ENCODE measurements at regions not wholly inside any gene's neighbourhood (a gene's known extent, or its start where the extent isn't known, plus 50 kb on each side); places are given as distances from the start of the nearest gene placed in this dataset.

DNA sequence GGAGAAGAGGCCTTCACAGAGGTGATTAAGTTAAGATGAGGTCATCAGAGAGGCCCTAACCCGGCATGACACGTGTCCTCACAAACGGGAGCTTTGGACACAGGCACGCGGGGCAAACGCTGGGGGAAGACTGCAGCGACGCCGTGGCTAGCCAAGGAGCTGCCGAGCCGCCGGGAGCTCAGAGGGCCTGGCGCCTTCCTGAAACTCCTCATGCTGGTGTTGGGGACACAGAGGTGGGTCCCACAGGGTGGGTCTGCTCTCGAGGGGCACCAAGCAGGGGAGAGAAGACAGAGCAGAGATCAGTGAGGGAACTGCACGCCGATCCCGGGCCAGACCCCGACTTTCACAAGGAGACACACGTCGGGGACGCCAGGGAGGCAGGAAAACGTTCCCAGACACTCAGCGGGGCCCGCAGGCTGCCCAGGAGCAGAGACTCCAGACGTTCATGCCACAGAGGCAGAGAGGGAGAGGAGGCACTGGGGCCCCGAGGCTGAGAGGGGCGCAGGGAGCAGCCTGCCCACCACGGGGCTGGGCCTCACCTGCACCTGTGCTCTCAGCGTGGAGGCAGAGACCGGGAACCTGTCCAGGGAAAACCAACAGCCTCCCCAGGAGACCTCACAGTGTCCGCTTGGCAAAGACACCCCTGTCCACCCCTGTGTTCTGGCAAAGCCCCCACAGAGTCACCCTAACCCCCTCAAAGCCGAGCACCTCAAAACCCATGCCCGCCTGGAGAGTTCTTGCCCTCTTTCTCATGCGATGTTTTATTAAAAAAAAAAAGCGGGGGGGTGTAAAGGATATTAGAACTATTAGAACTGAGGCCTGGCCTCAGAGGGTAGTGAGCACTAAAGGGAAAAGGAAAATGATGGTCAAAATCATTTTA lies 103.8 kb downstream of the PDGFA start:
- Histone ChIP-seq H3K36me3 (ENCODE audit: low read depth, low read length) (no peaks in the 10 kb centered on the region), H3K4me3 (ENCODE audit: low read length) (no peak overlapping the region), H3K27me3 (ENCODE audit: low read length) (no peaks in the 10 kb centered on the region), H3K9me2 (replicated peaks; ENCODE audit: low read length) (no peaks in the 10 kb centered on the region), H3K9ac (ENCODE audit: low read length) (no peak overlapping the region), H3K4me1 (ENCODE audit: insufficient read depth, low read length) (no peaks in the 10 kb centered on the region), H3F3A (ENCODE audit: low read length, unreplicated experiment) (no peaks in the 10 kb centered on the region), H3K9me3 (ENCODE audit: low read length) (no peaks in the 10 kb centered on the region), H3K27ac (ENCODE audit: low read length) (no peak overlapping the region), H3K4me2 (ENCODE audit: low read length) (no peak overlapping the region), H4K20me1 (ENCODE audit: low read length) (no peaks in the 10 kb centered on the region), H2AFZ (ENCODE audit: low read length) (no peak overlapping the region), H3K79me2 (ENCODE audit: low read length) (no peaks in the 10 kb centered on the region)
- DNase-seq (no peak), ATAC-seq (no peak)
- TF ChIP-seq CTCF (conservative IDR thresholded peaks at IDR 0.05; ENCODE audit: low read depth, low read length) = no peak
- no peak for TF ChIP-seq EZH2 (IDR thresholded peaks at IDR 0.05; ENCODE audit: low read length, unreplicated experiment)
- no peak for TF ChIP-seq EZH2phosphoT487 (IDR thresholded peaks at IDR 0.05; ENCODE audit: borderline replicate concordance, low read length)
- ChIA-PET POLR2A (ENCODE audit: unreplicated experiment) (no interaction called here), CTCF (no interaction called here)
- no TSS peak for BruUV-seq (replicated peaks)
- intact Hi-C loops (cut with micrococcal nuclease) = no loop called here

GRCh38 chr7:416761-417624 lies 102.7 kb downstream of the PDGFA start:
- intact Hi-C loops (cut with micrococcal nuclease) = no loop called here
- Histone ChIP-seq H3K36me3 (ENCODE audit: low read depth, low read length) (no peaks in the 10 kb centered on the region), H3K9me2 (replicated peaks; ENCODE audit: low read length) (no peaks in the 10 kb centered on the region), H3K4me1 (ENCODE audit: insufficient read depth, low read length) (no peaks in the 10 kb centered on the region), H3K4me3 (ENCODE audit: low read length) (no peak overlapping the region), H4K20me1 (ENCODE audit: low read length) (no peaks in the 10 kb centered on the region), H3K27ac (ENCODE audit: low read length) (no peak overlapping the region), H2AFZ (ENCODE audit: low read length) (no peak overlapping the region), H3K9ac (ENCODE audit: low read length) (no peak overlapping the region), H3K4me2 (ENCODE audit: low read length) (no peak overlapping the region), H3K27me3 (ENCODE audit: low read length) (no peaks in the 10 kb centered on the region), H3K9me3 (ENCODE audit: low read length) (no peaks in the 10 kb centered on the region), H3F3A (ENCODE audit: low read length, unreplicated experiment) (no peaks in the 10 kb centered on the region), H3K79me2 (ENCODE audit: low read length) (no peaks in the 10 kb centered on the region)
- ChIA-PET POLR2A (ENCODE audit: unreplicated experiment) (no interaction called here), CTCF (no interaction called here)
- ATAC-seq = no peak
- DNase-seq = no peak
- no TSS peak for BruUV-seq (replicated peaks)
- TF ChIP-seq CTCF (conservative IDR thresholded peaks at IDR 0.05; ENCODE audit: low read depth, low read length) (no peak), EZH2phosphoT487 (IDR thresholded peaks at IDR 0.05; ENCODE audit: borderline replicate concordance, low read length) (no peak), EZH2 (IDR thresholded peaks at IDR 0.05; ENCODE audit: low read length, unreplicated experiment) (no peak)

- H3K36me3 ChIP-seq (ENCODE audit: low read depth, low read length) = no peaks in the 10 kb centered on the region
- no peaks in the 10 kb centered on the region for H3K9me3 ChIP-seq (ENCODE audit: low read length)
- H3K9me2 ChIP-seq (replicated peaks; ENCODE audit: low read length) = no peaks in the 10 kb centered on the region
- ATAC-seq = no peak
- no peak overlapping the region for H3K4me2 ChIP-seq (ENCODE audit: low read length)
- no peaks in the 10 kb centered on the region for H3K27me3 ChIP-seq (ENCODE audit: low read length)
- ChIA-PET CTCF (no interaction called here), POLR2A (ENCODE audit: unreplicated experiment) (no interaction called here)
- no peak for DNase-seq
- no peak overlapping the region for H2AFZ ChIP-seq (ENCODE audit: low read length)
- no peak for TF ChIP-seq EZH2 (IDR thresholded peaks at IDR 0.05; ENCODE audit: low read length, unreplicated experiment)
- TF ChIP-seq EZH2phosphoT487 (IDR thresholded peaks at IDR 0.05; ENCODE audit: borderline replicate concordance, low read length) = no peak
- no peak for TF ChIP-seq CTCF (conservative IDR thresholded peaks at IDR 0.05; ENCODE audit: low read depth, low read length)
- H3K4me1 ChIP-seq (ENCODE audit: insufficient read depth, low read length) = no peaks in the 10 kb centered on the region
- intact Hi-C loops (cut with micrococcal nuclease) = no loop called here
- H4K20me1 ChIP-seq (ENCODE audit: low read length) = no peaks in the 10 kb centered on the region
- H3K27ac ChIP-seq (ENCODE audit: low read length) = no peak overlapping the region
- H3F3A ChIP-seq (ENCODE audit: low read length, unreplicated experiment) = no peaks in the 10 kb centered on the region
- no peak overlapping the region for H3K9ac ChIP-seq (ENCODE audit: low read length)
- no peaks in the 10 kb centered on the region for H3K79me2 ChIP-seq (ENCODE audit: low read length)
- BruUV-seq (replicated peaks) = no TSS peak
- no peak overlapping the region for H3K4me3 ChIP-seq (ENCODE audit: low read length)
These were observed 102.1 kb downstream of the PDGFA start for GRCh38 chr7:417625-417889.
